GM12878 (cell line): ENCODE measurements at regions not wholly inside any gene's neighbourhood (a gene's known extent, or its start where the extent isn't known, plus 50 kb on each side); places are given as distances from the start of the nearest gene placed in this dataset.

ENCODE experiments used
- ATAC-seq: fragments of 200-7000 bp; cut with Tn5 transposase; 3 replicates; pipeline ENCODE4 v1.9.1; 2020; ENCODE audit warnings: mild to moderate bottlenecking, moderate library complexity
- BruUV-seq: library from RNA; stranded (reverse); fragments of 400-500 nt; replicated peaks from 2 replicates; lab custom pipeline; 2021; lab: Mats Ljungman, UMichigan
- CTCF ChIA-PET: fragments of 300-600 bp; sonication (Branson Sonifier 250); formaldehyde crosslinking; extraction: SDS; loops from one replicate; lab custom pipeline; 2021; ENCODE audit warnings: inconsistent platforms; lab: Yijun Ruan, JAX
- POLR2A ChIA-PET: fragments of 350-600 bp; formaldehyde crosslinking; extraction: SDS; loops from one replicate; lab custom pipeline; 2021; ENCODE audit warnings: inconsistent platforms; lab: Charles Lee
- RAD21 ChIA-PET: fragments of 300-600 bp; sonication (Branson Sonifier 250); formaldehyde crosslinking; loops from one replicate; lab custom pipeline; 2023; ENCODE audit warnings: antibody characterized with exemption; ENCODE audit not compliant: unreplicated experiment; lab: Charles Lee
- SMC1A ChIA-PET: fragments of 300-600 bp; sonication (Branson Sonifier 250); formaldehyde crosslinking; loops from one replicate; lab custom pipeline; 2023; ENCODE audit not compliant: unreplicated experiment, uncharacterized antibody; lab: Charles Lee
- DNase-seq: peaks from one replicate; pipeline ENCODE4 v3.0.0-alpha.2; 2011; ENCODE audit warnings: low read depth, low spot score
- FAIRE-seq: peaks from 3 replicates; lab custom pipeline; 2011; peaks lifted over from hg19 to GRCh38; lab: Jason Lieb, UNC
- H2AFZ ChIP-seq: 2 replicates; pipeline ENCODE4 v1.6.0; 2011; ENCODE audit warnings: low read depth, low read length, control low read depth; ENCODE audit not compliant: control insufficient read depth
- H3K27ac ChIP-seq: 2 replicates; pipeline ENCODE4 v1.5.1; 2011; ENCODE audit warnings: control low read depth; ENCODE audit not compliant: control insufficient read depth, insufficient read depth
- H3K27me3 ChIP-seq, 2 experiments: replicated peaks in 1 of 2; 2 replicates each; pipeline versions ENCODE4 v1.6.0 to v1.6.1; 2011; ENCODE audit warnings: low read length in 1 of 2; ENCODE audit not compliant: control insufficient read depth in 2 of 2, insufficient read depth in 2 of 2
- H3K36me3 ChIP-seq, 2 experiments: 2 replicates each; pipeline ENCODE4 v1.5.1; 2011; ENCODE audit warnings: low read length in 1 of 2; ENCODE audit not compliant: control insufficient read depth in 2 of 2, insufficient read depth in 2 of 2
- H3K4me1 ChIP-seq: 2 replicates; pipeline ENCODE4 v1.6.1; 2011; ENCODE audit warnings: mild to moderate bottlenecking, low read length, moderate library complexity, mixed read lengths; ENCODE audit not compliant: control insufficient read depth, insufficient read depth
- H3K4me2 ChIP-seq: 2 replicates; pipeline ENCODE4 v1.6.0; 2011; ENCODE audit warnings: control low read depth; ENCODE audit not compliant: control insufficient read depth, insufficient read depth
- H3K4me3 ChIP-seq: fragments of 200-600 bp; sonication (generic); 2 replicates; pipeline ENCODE4 v1.5.1; 2016
- H3K79me2 ChIP-seq: 2 replicates; pipeline ENCODE4 v1.6.0; 2011; ENCODE audit warnings: low read length; ENCODE audit not compliant: control insufficient read depth, insufficient read depth
- H3K9ac ChIP-seq: 2 replicates; pipeline ENCODE4 v1.8.0; 2011; ENCODE audit warnings: low read length, control low read depth, mixed read lengths; ENCODE audit not compliant: control insufficient read depth, insufficient read depth
- H3K9me3 ChIP-seq: replicated peaks from 3 replicates; pipeline ENCODE4 v1.5.1; 2011; ENCODE audit warnings: mild to moderate bottlenecking, low read length; ENCODE audit not compliant: control insufficient read depth, insufficient read depth
- H4K20me1 ChIP-seq: 2 replicates; pipeline ENCODE4 v1.6.0; 2011; ENCODE audit not compliant: control insufficient read depth, insufficient read depth
- BHLHE40 ChIP-seq, 2 experiments: fragments of 450-650 bp in 1 of 2; IDR thresholded peaks; 2 replicates each; pipeline ENCODE4 v1.6.1; 2011 to 2017; ENCODE audit warnings: low read depth in 2 of 2, borderline replicate concordance in 1 of 2, improper control_type of control experiment in 1 of 2, low read length in 1 of 2, mild to moderate bottlenecking in 1 of 2
- E2F4 ChIP-seq: IDR thresholded peaks from 2 replicates; pipeline ENCODE4 v1.6.1; 2012; ENCODE audit warnings: low read depth, low read length, improper control_type of control experiment
- HDGF ChIP-seq: fragments of 450-650 bp; IDR thresholded peaks from 2 replicates; pipeline ENCODE4 v1.6.1; 2016; ENCODE audit warnings: antibody characterized with exemption
- KLF5 ChIP-seq: fragments of 450-650 bp; IDR thresholded peaks from 2 replicates; pipeline ENCODE4 v1.6.1; 2014; ENCODE audit warnings: mild to moderate bottlenecking; ENCODE audit not compliant: partially characterized antibody
- MEF2A ChIP-seq: IDR thresholded peaks from 2 replicates; pipeline ENCODE4 v1.6.1; 2011; ENCODE audit warnings: low read depth, mild to moderate bottlenecking, low read length, moderate library complexity; ENCODE audit not compliant: insufficient read depth
- POLR2A ChIP-seq: IDR thresholded peaks from 2 replicates; pipeline ENCODE4 v1.6.1; 2011; ENCODE audit warnings: low read depth, mild to moderate bottlenecking, low read length
- RAD51 ChIP-seq: fragments of 450-650 bp; IDR thresholded peaks from 2 replicates; pipeline ENCODE4 v1.6.1; 2016; ENCODE audit warnings: moderate library complexity, mild to moderate bottlenecking, inconsistent platforms
- ZNF274 ChIP-seq: IDR thresholded peaks from one replicate; pipeline ENCODE4 v1.8.0; 2011; ENCODE audit not compliant: insufficient read length, insufficient read depth
- WGBS: methylation state at CpG from one replicate; pipeline ENCODE4 v1.1.6; 2016; ENCODE audit warnings: low lambda C conversion rate; ENCODE audit not compliant: insufficient replicate concordance, insufficient coverage; ENCODE audit errors: missing lambda C conversion rate; 5-methylcytosine and 5-hydroxymethylcytosine counted together
- in situ Hi-C: fragments of 300-500 bp; cut with MboI; formaldehyde crosslinking; loops from 9 replicates; pipeline ENCODE4 v1.14.3; 2018; ENCODE audit warnings: mixed read lengths
- intact Hi-C: fragments of 100-400 bp; cut with micrococcal nuclease; formaldehyde crosslinking; loops from one replicate; pipeline ENCODE4 v1.14.2; 2022; ENCODE audit not compliant: unreplicated experiment
- TF ChIP-seq, protein P1 (sequence below): fragments of 450-650 bp; formaldehyde crosslinking; IDR thresholded peaks from 2 replicates; pipeline ENCODE4 v1.4.0; 2022; ENCODE audit warnings: mild to moderate bottlenecking, moderate library complexity

GRCh38 chr11:23668324-23668723 is 808.0 kb upstream of the CCDC179 start:
- intact Hi-C loops = no loop called here
- Histone ChIP-seq H3K4me3 (no peak overlapping the region), H3K9ac (no peak overlapping the region), H3K27ac (no peak overlapping the region), H3K27me3 (no peaks in the 10 kb centered on the region), H3K36me3 (no peaks in the 10 kb centered on the region)
- SMC1A ChIA-PET = no interaction called here
- CTCF ChIA-PET = no interaction called here
- DNase-seq (no peak), FAIRE-seq (no peak)
- TF ChIP-seq, protein P1, sequence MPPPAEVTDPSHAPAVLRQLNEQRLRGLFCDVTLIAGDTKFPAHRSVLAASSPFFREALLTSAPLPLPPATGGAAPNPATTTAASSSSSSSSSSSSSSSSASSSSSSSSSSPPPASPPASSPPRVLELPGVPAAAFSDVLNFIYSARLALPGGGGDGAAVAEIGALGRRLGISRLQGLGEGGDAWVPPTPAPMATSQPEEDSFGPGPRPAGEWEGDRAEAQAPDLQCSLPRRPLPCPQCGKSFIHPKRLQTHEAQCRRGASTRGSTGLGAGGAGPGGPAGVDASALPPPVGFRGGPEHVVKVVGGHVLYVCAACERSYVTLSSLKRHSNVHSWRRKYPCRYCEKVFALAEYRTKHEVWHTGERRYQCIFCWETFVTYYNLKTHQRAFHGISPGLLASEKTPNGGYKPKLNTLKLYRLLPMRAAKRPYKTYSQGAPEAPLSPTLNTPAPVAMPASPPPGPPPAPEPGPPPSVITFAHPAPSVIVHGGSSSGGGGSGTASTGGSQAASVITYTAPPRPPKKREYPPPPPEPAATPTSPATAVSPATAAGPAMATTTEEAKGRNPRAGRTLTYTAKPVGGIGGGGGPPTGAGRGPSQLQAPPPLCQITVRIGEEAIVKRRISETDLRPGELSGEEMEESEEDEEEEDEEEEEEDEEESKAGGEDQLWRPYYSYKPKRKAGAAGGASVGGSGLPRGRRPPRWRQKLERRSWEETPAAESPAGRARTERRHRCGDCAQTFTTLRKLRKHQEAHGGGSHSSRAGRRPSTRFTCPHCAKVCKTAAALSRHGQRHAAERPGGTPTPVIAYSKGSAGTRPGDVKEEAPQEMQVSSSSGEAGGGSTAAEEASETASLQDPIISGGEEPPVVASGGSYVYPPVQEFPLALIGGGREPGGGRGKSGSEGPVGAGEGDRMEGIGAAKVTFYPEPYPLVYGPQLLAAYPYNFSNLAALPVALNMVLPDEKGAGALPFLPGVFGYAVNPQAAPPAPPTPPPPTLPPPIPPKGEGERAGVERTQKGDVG (CRISPR knock-in tag) = no peak
- no peak for TF ChIP-seq RAD51
- no peak for TF ChIP-seq HDGF
- no peak for TF ChIP-seq ZNF274
- TF ChIP-seq MEF2A = no peak
- TF ChIP-seq POLR2A = no peak
- no peak for TF ChIP-seq KLF5
- no peak for TF ChIP-seq BHLHE40 (IDR thresholded peaks at IDR 0.05; ENCODE audit: borderline replicate concordance in 1 of 2, low read depth in 2 of 2, low read length in 1 of 2)
- no peak for TF ChIP-seq E2F4
- TF ChIP-seq, all 136 proteins: peak for 0
- Histone ChIP-seq H3K9me3 (no peaks in the 10 kb centered on the region), H3K79me2 (no peaks in the 10 kb centered on the region), H3K4me1 (no peaks in the 10 kb centered on the region), H4K20me1 (no peaks in the 10 kb centered on the region), H2AFZ (no peak overlapping the region), H3K4me2 (no peak overlapping the region)
- in situ Hi-C loops = loop anchor here (10.0 kb wide), 1 partner anchor 56 kb away; no protein-coding TSS in a partner anchor
- ATAC-seq = no peak
- WGBS = 20% methylated on average over 1 of the region's 1 CpG
- no TSS peak for BruUV-seq
- ChIA-PET RAD21 (no interaction called here), POLR2A (no interaction called here)
